DOHH2 (cell line): ENCODE measurements at regions not wholly inside any gene's neighbourhood (a gene's known extent, or its start where the extent isn't known, plus 50 kb on each side); places are given as distances from the start of the nearest gene placed in this dataset.

Experiments
- H3F3A ChIP-seq: fragments of 200-600 bp; sonication (generic), shearing (Covaris generic); 2 replicates; pipeline ENCODE4 v1.6.0; 2016; ENCODE audit warnings: antibody characterized with exemption, mild to moderate bottlenecking; ENCODE audit not compliant: control insufficient read depth, insufficient read depth
- H3K27ac ChIP-seq: fragments of 200-600 bp; sonication (generic); 2 replicates; pipeline ENCODE4 v1.5.1; 2014; ENCODE audit warnings: low read depth, mild to moderate bottlenecking, low read length, moderate library complexity
- H3K27me3 ChIP-seq: fragments of 200-600 bp; sonication (generic); 2 replicates; pipeline ENCODE4 v1.6.1; 2014; ENCODE audit warnings: mild to moderate bottlenecking, low read length, mixed read lengths; ENCODE audit not compliant: control insufficient read depth
- H3K36me3 ChIP-seq: fragments of 200-600 bp; sonication (generic); 2 replicates; pipeline ENCODE4 v1.6.1; 2014; ENCODE audit warnings: mild to moderate bottlenecking, low read length, moderate library complexity, mixed read lengths; ENCODE audit not compliant: control insufficient read depth
- H3K4me1 ChIP-seq: fragments of 200-600 bp; sonication (generic); 2 replicates; pipeline ENCODE4 v1.6.1; 2014; ENCODE audit warnings: mild to moderate bottlenecking, low read length, mixed read lengths; ENCODE audit not compliant: control insufficient read depth
- H3K4me2 ChIP-seq: fragments of 200-600 bp; sonication (generic); 2 replicates; pipeline ENCODE4 v1.6.0; 2014; ENCODE audit warnings: mild to moderate bottlenecking, low read length, moderate library complexity
- H3K4me3 ChIP-seq: fragments of 200-600 bp; sonication (generic); 2 replicates; pipeline ENCODE4 v1.5.1; 2014; ENCODE audit warnings: mild to moderate bottlenecking, low read length, mixed read lengths
- H3K79me2 ChIP-seq: fragments of 200-600 bp; sonication (generic); 2 replicates; pipeline ENCODE4 v1.6.1; 2014; ENCODE audit warnings: mild to moderate bottlenecking, low read length, mixed read lengths; ENCODE audit not compliant: control insufficient read depth
- H3K9me2 ChIP-seq: fragments of 200-600 bp; sonication (generic); replicated peaks from 2 replicates; pipeline ENCODE4 v1.6.1; 2014; ENCODE audit warnings: mild to moderate bottlenecking, low read length, mixed read lengths; ENCODE audit not compliant: control insufficient read depth
- H3K9me3 ChIP-seq: fragments of 200-600 bp; sonication (generic); 2 replicates; pipeline ENCODE4 v1.6.1; 2014; ENCODE audit warnings: antibody characterized with exemption, low read length, mixed read lengths; ENCODE audit not compliant: control insufficient read depth, insufficient read depth
- H4K20me1 ChIP-seq: fragments of 200-600 bp; sonication (generic); 2 replicates; pipeline ENCODE4 v1.6.0; 2014; ENCODE audit warnings: low read depth, mild to moderate bottlenecking, antibody characterized with exemption, low read length, moderate library complexity; ENCODE audit not compliant: control insufficient read depth, insufficient read depth
- CTCF ChIP-seq: fragments of 200-600 bp; sonication (generic); IDR thresholded peaks from one replicate; pipeline ENCODE4 v1.5.1; 2014; ENCODE audit warnings: antibody characterized with exemption, mild to moderate bottlenecking, low read depth, low read length; ENCODE audit not compliant: poor library complexity, severe bottlenecking
- EZH2phosphoT487 ChIP-seq: fragments of 200-600 bp; sonication (generic); IDR thresholded peaks from 2 replicates; pipeline ENCODE4 v1.6.1; 2017; ENCODE audit warnings: borderline replicate concordance, mild to moderate bottlenecking, antibody characterized with exemption, low read length, moderate library complexity, mixed read lengths

GRCh38 chr1:209431813-209432442 lies 151.6 kb upstream of the CAMK1G start:
- Histone ChIP-seq H3K4me1 (no peaks in the 10 kb centered on the region), H3K27me3 (no peaks in the 10 kb centered on the region), H3K9me3 (no peaks in the 10 kb centered on the region), H3K4me2 (no peak overlapping the region), H3K4me3 (no peak overlapping the region), H3K27ac (no peak overlapping the region), H3K79me2 (no peaks in the 10 kb centered on the region), H3K9me2 (no peaks in the 10 kb centered on the region), H4K20me1 (no peaks in the 10 kb centered on the region), H3K36me3 (no peaks in the 10 kb centered on the region), H3F3A (no peaks in the 10 kb centered on the region)
- TF ChIP-seq EZH2phosphoT487 (no peak), CTCF (no peak)

GRCh38 chr1:209432443-209432825 lies 151.1 kb upstream of the CAMK1G start:
- Histone ChIP-seq H3K4me2 (no peak overlapping the region), H3K9me3 (no peaks in the 10 kb centered on the region), H3K9me2 (no peaks in the 10 kb centered on the region), H3K36me3 (no peaks in the 10 kb centered on the region), H4K20me1 (no peaks in the 10 kb centered on the region), H3K4me3 (no peak overlapping the region), H3K27me3 (no peaks in the 10 kb centered on the region), H3K79me2 (no peaks in the 10 kb centered on the region), H3F3A (no peaks in the 10 kb centered on the region), H3K27ac (no peak overlapping the region), H3K4me1 (no peaks in the 10 kb centered on the region)
- TF ChIP-seq CTCF (no peak), EZH2phosphoT487 (no peak)

- Histone ChIP-seq H4K20me1 (no peaks in the 10 kb centered on the region), H3K9me3 (no peaks in the 10 kb centered on the region), H3K4me2 (no peak overlapping the region), H3K4me3 (no peak overlapping the region), H3K27ac (no peak overlapping the region), H3K36me3 (no peaks in the 10 kb centered on the region), H3F3A (no peaks in the 10 kb centered on the region), H3K27me3 (no peaks in the 10 kb centered on the region), H3K4me1 (no peaks in the 10 kb centered on the region), H3K9me2 (no peaks in the 10 kb centered on the region), H3K79me2 (no peaks in the 10 kb centered on the region)
- no peak for TF ChIP-seq CTCF
- TF ChIP-seq EZH2phosphoT487: no peak
Measured at GRCh38 chr1:209433649-209434031, 149.9 kb upstream of the CAMK1G start.

GRCh38 chr1:209434066-209434465 lies 149.4 kb upstream of the CAMK1G start:
- TF ChIP-seq EZH2phosphoT487: no peak
- no peak for TF ChIP-seq CTCF
- H3F3A ChIP-seq: no peaks in the 10 kb centered on the region
- no peaks in the 10 kb centered on the region for H3K9me2 ChIP-seq
- no peaks in the 10 kb centered on the region for H3K9me3 ChIP-seq
- H3K4me2 ChIP-seq: no peak overlapping the region
- no peak overlapping the region for H3K27ac ChIP-seq
- H4K20me1 ChIP-seq: no peaks in the 10 kb centered on the region
- no peaks in the 10 kb centered on the region for H3K4me1 ChIP-seq
- H3K36me3 ChIP-seq: no peaks in the 10 kb centered on the region
- H3K27me3 ChIP-seq: no peaks in the 10 kb centered on the region
- no peaks in the 10 kb centered on the region for H3K79me2 ChIP-seq
- no peak overlapping the region for H3K4me3 ChIP-seq
